ENCODE measurements at regions not wholly inside any gene's neighbourhood (a gene's known extent, or its start where the extent isn't known, plus 50 kb on each side); places are given as distances from the start of the nearest gene placed in this dataset.

GRCh38 chr11:115930291-115930690 lies 426.1 kb upstream of the CADM1 start:
- TF ChIP-seq, protein P1, sequence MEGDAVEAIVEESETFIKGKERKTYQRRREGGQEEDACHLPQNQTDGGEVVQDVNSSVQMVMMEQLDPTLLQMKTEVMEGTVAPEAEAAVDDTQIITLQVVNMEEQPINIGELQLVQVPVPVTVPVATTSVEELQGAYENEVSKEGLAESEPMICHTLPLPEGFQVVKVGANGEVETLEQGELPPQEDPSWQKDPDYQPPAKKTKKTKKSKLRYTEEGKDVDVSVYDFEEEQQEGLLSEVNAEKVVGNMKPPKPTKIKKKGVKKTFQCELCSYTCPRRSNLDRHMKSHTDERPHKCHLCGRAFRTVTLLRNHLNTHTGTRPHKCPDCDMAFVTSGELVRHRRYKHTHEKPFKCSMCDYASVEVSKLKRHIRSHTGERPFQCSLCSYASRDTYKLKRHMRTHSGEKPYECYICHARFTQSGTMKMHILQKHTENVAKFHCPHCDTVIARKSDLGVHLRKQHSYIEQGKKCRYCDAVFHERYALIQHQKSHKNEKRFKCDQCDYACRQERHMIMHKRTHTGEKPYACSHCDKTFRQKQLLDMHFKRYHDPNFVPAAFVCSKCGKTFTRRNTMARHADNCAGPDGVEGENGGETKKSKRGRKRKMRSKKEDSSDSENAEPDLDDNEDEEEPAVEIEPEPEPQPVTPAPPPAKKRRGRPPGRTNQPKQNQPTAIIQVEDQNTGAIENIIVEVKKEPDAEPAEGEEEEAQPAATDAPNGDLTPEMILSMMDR (IDR thresholded peaks at IDR 0.05), result no peak
- no peak for TF ChIP-seq POLR2A (IDR thresholded peaks at IDR 0.05)
